ENCODE measurements at regions not wholly inside any gene's neighbourhood (a gene's known extent, or its start where the extent isn't known, plus 50 kb on each side); places are given as distances from the start of the nearest gene placed in this dataset.
"Not testable (repeated sequence)": the region's sequence is repeated elsewhere in the genome, so short reads cannot be mapped to it uniquely, and the experiment has no call there.

DNA sequence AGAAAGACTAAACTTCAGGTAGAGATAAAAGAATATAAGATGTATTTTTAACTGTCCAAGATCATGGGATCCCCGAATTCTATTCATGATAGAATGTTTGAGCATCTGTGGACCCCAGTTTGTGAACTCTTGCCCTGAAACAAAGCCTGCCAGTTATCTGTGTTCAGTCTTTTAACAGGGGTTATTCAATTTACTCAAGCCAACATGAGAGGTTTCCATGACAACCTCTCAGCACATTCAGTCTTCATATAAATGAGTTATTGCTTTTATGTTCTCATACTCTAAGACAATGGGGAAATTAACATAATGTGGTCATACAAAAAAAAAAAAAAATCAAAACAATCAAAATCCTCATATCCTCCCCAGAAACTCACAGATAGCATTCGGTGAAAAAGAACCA lies 130.1 kb downstream of the NPIPA5 start:
- TF ChIP-seq, protein P1, sequence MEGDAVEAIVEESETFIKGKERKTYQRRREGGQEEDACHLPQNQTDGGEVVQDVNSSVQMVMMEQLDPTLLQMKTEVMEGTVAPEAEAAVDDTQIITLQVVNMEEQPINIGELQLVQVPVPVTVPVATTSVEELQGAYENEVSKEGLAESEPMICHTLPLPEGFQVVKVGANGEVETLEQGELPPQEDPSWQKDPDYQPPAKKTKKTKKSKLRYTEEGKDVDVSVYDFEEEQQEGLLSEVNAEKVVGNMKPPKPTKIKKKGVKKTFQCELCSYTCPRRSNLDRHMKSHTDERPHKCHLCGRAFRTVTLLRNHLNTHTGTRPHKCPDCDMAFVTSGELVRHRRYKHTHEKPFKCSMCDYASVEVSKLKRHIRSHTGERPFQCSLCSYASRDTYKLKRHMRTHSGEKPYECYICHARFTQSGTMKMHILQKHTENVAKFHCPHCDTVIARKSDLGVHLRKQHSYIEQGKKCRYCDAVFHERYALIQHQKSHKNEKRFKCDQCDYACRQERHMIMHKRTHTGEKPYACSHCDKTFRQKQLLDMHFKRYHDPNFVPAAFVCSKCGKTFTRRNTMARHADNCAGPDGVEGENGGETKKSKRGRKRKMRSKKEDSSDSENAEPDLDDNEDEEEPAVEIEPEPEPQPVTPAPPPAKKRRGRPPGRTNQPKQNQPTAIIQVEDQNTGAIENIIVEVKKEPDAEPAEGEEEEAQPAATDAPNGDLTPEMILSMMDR (IDR thresholded peaks at IDR 0.05; ENCODE audit: insufficient read depth, low read depth, low read length) = not testable (repeated sequence)
- TF ChIP-seq EZH2 (IDR thresholded peaks at IDR 0.05; ENCODE audit: insufficient read depth, low read length) = not testable (repeated sequence)

Data from astrocyte (in vitro differentiated cells and primary cell).